Nephron (organoid): ENCODE measurements at regions not wholly inside any gene's neighbourhood (a gene's known extent, or its start where the extent isn't known, plus 50 kb on each side); places are given as distances from the start of the nearest gene placed in this dataset.

Source experiments
- H3K27ac Mint-ChIP-seq, 3 experiments: 2 replicates each; pipeline ENCODE4 v1.8.0; 2020; ENCODE audit warnings: mixed read lengths in 3 of 3, mild to moderate bottlenecking in 2 of 3, moderate library complexity in 1 of 3
- H3K27me3 Mint-ChIP-seq: 2 replicates; pipeline ENCODE4 v1.8.0; 2021; ENCODE audit warnings: low read depth, mild to moderate bottlenecking, moderate library complexity, mixed read lengths
- H3K36me3 Mint-ChIP-seq: 2 replicates; pipeline ENCODE4 v1.8.0; 2020; ENCODE audit warnings: low read depth, mixed read lengths
- H3K4me1 Mint-ChIP-seq: 2 replicates; pipeline ENCODE4 v1.8.0; 2020; ENCODE audit warnings: mixed read lengths
- H3K4me3 Mint-ChIP-seq, 3 experiments: 2 replicates each; pipeline ENCODE4 v1.8.0; 2020; ENCODE audit warnings: mild to moderate bottlenecking in 3 of 3, mixed read lengths in 3 of 3, moderate library complexity in 2 of 3
- H3K9me3 Mint-ChIP-seq: 2 replicates; pipeline ENCODE4 v1.8.0; 2020; ENCODE audit warnings: mixed read lengths
- CTCF ChIP-seq, 3 experiments: fragments of 200-600 bp; sonication (generic); IDR thresholded peaks; one replicate each; pipeline ENCODE4 v1.5.0; 2021; ENCODE audit warnings: antibody characterized with exemption in 3 of 3; ENCODE audit not compliant: unreplicated experiment in 3 of 3

DNA sequence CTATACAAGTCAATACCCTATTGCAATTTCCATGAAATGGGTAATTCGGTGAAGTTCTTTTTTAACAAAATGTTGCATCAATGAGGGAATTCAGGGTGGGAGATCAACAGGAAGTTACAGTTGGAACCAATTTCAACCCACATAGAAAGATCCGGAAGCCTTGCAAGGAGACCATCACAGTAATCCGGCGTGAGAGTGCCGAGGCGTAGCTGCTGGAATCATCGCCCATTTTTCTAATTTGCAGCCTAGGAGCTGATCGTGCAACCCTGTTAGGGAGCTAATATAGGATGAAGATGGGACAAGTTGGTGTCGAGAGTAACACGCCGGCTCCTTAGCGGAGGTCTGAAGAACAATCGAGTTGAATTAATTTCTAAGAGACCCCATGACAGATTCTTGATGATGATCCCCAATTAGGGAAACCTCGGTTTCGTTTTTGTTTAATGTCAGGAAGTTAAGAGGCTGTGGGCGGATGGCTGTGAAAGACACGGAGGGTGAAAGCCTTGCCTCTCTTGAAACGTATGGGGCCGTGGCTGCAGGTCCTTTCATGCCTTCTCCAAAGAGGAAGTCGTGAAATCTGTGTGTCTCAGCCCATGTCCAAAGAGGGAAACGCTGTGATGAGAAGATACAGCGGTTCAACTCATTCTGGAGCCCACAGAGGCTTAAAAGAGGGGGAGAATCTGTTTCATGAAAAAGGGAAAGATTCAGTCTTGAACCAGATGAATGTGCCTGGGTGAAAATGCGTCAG, 51.2 kb upstream of the CARD11 start:
- Mint-ChIP-seq H3K4me1 (no peaks in the 10 kb centered on the region), H3K9me3 (peaks cover 11% of the 10 kb centered on the region), H3K27ac (no peak overlapping the region), H3K27me3 (no peaks in the 10 kb centered on the region), H3K4me3 (no peak overlapping the region), H3K36me3 (no peaks in the 10 kb centered on the region)
- no peak for TF ChIP-seq CTCF (IDR thresholded peaks at IDR 0.05; ENCODE audit: unreplicated experiment in 3 of 3)

GRCh38 chr7:3097734-3098133, 54.1 kb upstream of the CARD11 start:
- Mint-ChIP-seq H3K4me1 (no peaks in the 10 kb centered on the region), H3K9me3 (peaks cover 11% of the 10 kb centered on the region)
- TF ChIP-seq CTCF (IDR thresholded peaks at IDR 0.05; ENCODE audit: unreplicated experiment in 3 of 3) = no peak

GRCh38 chr7:3102159-3102558, 58.5 kb upstream of the CARD11 start:
- no peaks in the 10 kb centered on the region for H3K9me3 Mint-ChIP-seq
- TF ChIP-seq CTCF (IDR thresholded peaks at IDR 0.05; ENCODE audit: unreplicated experiment in 3 of 3) = no peak
- peaks cover 14% of the 10 kb centered on the region for H3K27me3 Mint-ChIP-seq
- H3K4me1 Mint-ChIP-seq = no peaks in the 10 kb centered on the region
- no peak overlapping the region for H3K4me3 Mint-ChIP-seq
- H3K27ac Mint-ChIP-seq = no peak overlapping the region
- H3K36me3 Mint-ChIP-seq = no peaks in the 10 kb centered on the region

More at GRCh38 chr7:3097734-3098133, 54.1 kb upstream of the CARD11 start:
- no peaks in the 10 kb centered on the region for H3K36me3 Mint-ChIP-seq
- H3K27me3 Mint-ChIP-seq = no peaks in the 10 kb centered on the region
- H3K27ac Mint-ChIP-seq = no peak overlapping the region
- no peak overlapping the region for H3K4me3 Mint-ChIP-seq

DNA sequence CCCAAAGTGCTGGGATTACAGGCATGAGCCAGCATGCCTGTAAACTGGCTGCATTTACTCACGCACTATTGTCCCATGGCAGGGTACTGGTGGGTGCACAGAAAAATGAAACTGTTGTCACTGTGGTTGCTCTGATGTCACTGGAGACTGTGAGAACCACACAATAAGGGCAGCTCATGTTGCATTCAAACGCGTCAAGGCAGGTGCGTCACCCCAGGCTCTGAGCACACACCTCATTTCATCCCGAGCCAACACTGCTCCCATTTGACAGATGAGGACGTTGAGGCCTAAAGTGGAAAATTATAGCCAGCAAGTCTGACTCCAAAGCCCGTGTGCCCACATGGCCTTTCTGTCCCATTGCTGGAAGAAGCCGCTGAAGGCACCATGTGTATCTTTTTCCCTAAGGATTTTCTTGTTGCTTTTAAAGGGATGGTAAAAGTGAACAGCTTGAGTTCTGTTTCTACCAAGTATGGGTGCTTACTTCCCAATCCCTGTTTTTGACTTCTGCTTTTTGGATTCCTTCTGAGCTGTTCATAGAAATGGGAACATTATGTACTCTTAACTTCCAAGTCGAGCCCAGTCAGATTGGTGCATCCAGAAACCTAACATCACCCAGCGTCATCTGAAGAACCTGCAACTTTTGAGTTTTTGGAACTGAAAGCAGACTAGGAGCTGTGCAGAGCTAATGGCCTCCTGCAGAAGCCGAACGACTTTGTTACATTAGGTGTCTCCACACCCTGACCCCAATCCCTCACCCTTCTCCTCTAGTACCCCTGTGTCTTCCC, 60.1 kb upstream of the CARD11 start:
- no peak overlapping the region for H3K4me3 Mint-ChIP-seq
- H3K36me3 Mint-ChIP-seq = no peaks in the 10 kb centered on the region
- no peak overlapping the region for H3K27ac Mint-ChIP-seq
- H3K27me3 Mint-ChIP-seq = peaks cover 20% of the 10 kb centered on the region
- no peaks in the 10 kb centered on the region for H3K4me1 Mint-ChIP-seq
- no peak for TF ChIP-seq CTCF (IDR thresholded peaks at IDR 0.05; ENCODE audit: unreplicated experiment in 3 of 3)
- peaks cover 2% of the 10 kb centered on the region for H3K9me3 Mint-ChIP-seq

- no peak for TF ChIP-seq CTCF (IDR thresholded peaks at IDR 0.05; ENCODE audit: unreplicated experiment in 3 of 3)
- H3K9me3 Mint-ChIP-seq = peaks cover 9% of the 10 kb centered on the region
- no peak overlapping the region for H3K4me3 Mint-ChIP-seq
- peaks cover 23% of the 10 kb centered on the region for H3K27me3 Mint-ChIP-seq
- no peaks in the 10 kb centered on the region for H3K4me1 Mint-ChIP-seq
- no peak overlapping the region for H3K27ac Mint-ChIP-seq
- no peaks in the 10 kb centered on the region for H3K36me3 Mint-ChIP-seq
Observed at GRCh38 chr7:3105856-3106255, 62.2 kb upstream of the CARD11 start.
